CD4-positive, alpha-beta T cell treated with Interleukin-4 for 1 hour (primary cell): ENCODE measurements at regions not wholly inside any gene's neighbourhood (a gene's known extent, or its start where the extent isn't known, plus 50 kb on each side); places are given as distances from the start of the nearest gene placed in this dataset.

ENCODE experiments used
- DNase-seq, 2 donors: peaks; one replicate each; pipeline ENCODE4 v3.0.0-alpha.2; 2020 to 2022

- DNase-seq: no peak
Observed at GRCh38 chr5:128749136-128749898, 211.3 kb upstream of the FBN2 start.

- no peak for DNase-seq
Observed at GRCh38 chr5:128750155-128750554, 212.1 kb upstream of the FBN2 start.

GRCh38 chr5:128757196-128757959 is 207.9 kb upstream of the SLC27A6 start:
- no peak for DNase-seq

GRCh38 chr5:128762661-128763306 is 202.5 kb upstream of the SLC27A6 start:
- DNase-seq: no peak

GRCh38 chr5:128763321-128763720 is 202.0 kb upstream of the SLC27A6 start:
- DNase-seq: no peak

- no peak for DNase-seq
Observed at GRCh38 chr5:128764601-128765310, 200.5 kb upstream of the SLC27A6 start.

GRCh38 chr5:128765448-128766061 is 199.7 kb upstream of the SLC27A6 start:
- no peak for DNase-seq

- DNase-seq: no peak
Observed at GRCh38 chr5:128766406-128766805, 198.9 kb upstream of the SLC27A6 start.

GRCh38 chr5:128770907-128771306 is 194.4 kb upstream of the SLC27A6 start:
- no peak for DNase-seq

GRCh38 chr5:128772356-128772755 is 192.9 kb upstream of the SLC27A6 start:
- DNase-seq: no peak

GRCh38 chr5:128773378-128773777 is 191.9 kb upstream of the SLC27A6 start:
- no peak for DNase-seq

GRCh38 chr5:128774605-128775004 is 190.7 kb upstream of the SLC27A6 start:
- no peak for DNase-seq

GRCh38 chr5:128775558-128775957 is 189.7 kb upstream of the SLC27A6 start:
- no peak for DNase-seq

- peak in 1 of 2 donors; percentile 15 for DNase-seq
Observed at GRCh38 chr5:128777052-128777451, 188.2 kb upstream of the SLC27A6 start.

- DNase-seq: no peak
Observed at GRCh38 chr5:128778474-128778873, 186.8 kb upstream of the SLC27A6 start.

GRCh38 chr5:128782446-128782845 is 182.8 kb upstream of the SLC27A6 start:
- no peak for DNase-seq

- DNase-seq: no peak
Observed at GRCh38 chr5:128784726-128785125, 180.6 kb upstream of the SLC27A6 start.

GRCh38 chr5:128791312-128791711 is 174.0 kb upstream of the SLC27A6 start:
- no peak for DNase-seq

GRCh38 chr5:128796506-128796905 is 168.8 kb upstream of the SLC27A6 start:
- no peak for DNase-seq

- DNase-seq: no peak
Observed at GRCh38 chr5:128798871-128799270, 166.4 kb upstream of the SLC27A6 start.

GRCh38 chr5:128799945-128800344 is 165.3 kb upstream of the SLC27A6 start:
- no peak for DNase-seq

GRCh38 chr5:128800377-128800776 is 164.9 kb upstream of the SLC27A6 start:
- DNase-seq: no peak
